Hepatocyte (in vitro differentiated cells): ENCODE measurements at regions not wholly inside any gene's neighbourhood (a gene's known extent, or its start where the extent isn't known, plus 50 kb on each side); places are given as distances from the start of the nearest gene placed in this dataset.

Source experiments
- DNase-seq: peaks from one replicate; pipeline ENCODE4 v3.0.0-alpha.2; 2016; ENCODE audit warnings: low spot score
- H2AFZ ChIP-seq: fragments of 200-600 bp; sonication (generic); 2 replicates; pipeline ENCODE4 v1.6.0; 2016; ENCODE audit warnings: antibody characterized with exemption, mild to moderate bottlenecking
- H3K27ac ChIP-seq: fragments of 200-600 bp; sonication (generic); 2 replicates; pipeline ENCODE4 v1.5.1; 2016; ENCODE audit warnings: mild to moderate bottlenecking
- H3K27me3 ChIP-seq: fragments of 200-600 bp; sonication (generic); 2 replicates; pipeline ENCODE4 v1.6.1; 2016
- H3K36me3 ChIP-seq: fragments of 200-600 bp; sonication (generic); replicated peaks from 2 replicates; pipeline ENCODE4 v1.5.1; 2016; ENCODE audit warnings: low read depth; ENCODE audit not compliant: insufficient read depth
- H3K4me1 ChIP-seq: fragments of 200-600 bp; sonication (generic); 2 replicates; pipeline ENCODE4 v1.5.1; 2016; ENCODE audit warnings: mild to moderate bottlenecking, moderate library complexity; ENCODE audit not compliant: insufficient read depth
- H3K4me2 ChIP-seq: fragments of 200-600 bp; sonication (generic); 2 replicates; pipeline ENCODE4 v1.6.0; 2016
- H3K4me3 ChIP-seq: fragments of 200-600 bp; sonication (generic); 2 replicates; pipeline ENCODE4 v1.5.1; 2016; ENCODE audit warnings: mild to moderate bottlenecking
- H3K79me2 ChIP-seq: fragments of 200-600 bp; sonication (generic); 2 replicates; pipeline ENCODE4 v1.6.0; 2017; ENCODE audit warnings: mild to moderate bottlenecking
- H3K9me2 ChIP-seq: fragments of 200-600 bp; sonication (generic); replicated peaks from 2 replicates; pipeline ENCODE4 v1.6.0; 2017; ENCODE audit warnings: mild to moderate bottlenecking; ENCODE audit not compliant: insufficient read depth
- H3K9me3 ChIP-seq: fragments of 200-600 bp; sonication (generic); 2 replicates; pipeline ENCODE4 v1.5.1; 2016; ENCODE audit warnings: low read depth, mild to moderate bottlenecking
- H4K20me1 ChIP-seq: fragments of 200-600 bp; sonication (generic); 2 replicates; pipeline ENCODE4 v1.6.0; 2016; ENCODE audit warnings: mild to moderate bottlenecking; ENCODE audit not compliant: insufficient read depth, poor library complexity, severe bottlenecking
- EZH2 ChIP-seq: fragments of 200-600 bp; sonication (generic); IDR thresholded peaks from 2 replicates; pipeline ENCODE4 v1.6.1; 2016; ENCODE audit warnings: antibody characterized with exemption, mild to moderate bottlenecking, borderline replicate concordance
- EZH2phosphoT487 ChIP-seq: fragments of 200-600 bp; sonication (generic); IDR thresholded peaks from one replicate; pipeline ENCODE4 v1.6.1; 2018; ENCODE audit warnings: antibody characterized with exemption, mild to moderate bottlenecking, low read depth, moderate library complexity; ENCODE audit not compliant: unreplicated experiment, severe bottlenecking
- WGBS: methylation state at CpG from one replicate; pipeline ENCODE4 v1.1.6; 2016; ENCODE audit warnings: low lambda C conversion rate; ENCODE audit errors: missing lambda C conversion rate; 5-methylcytosine and 5-hydroxymethylcytosine counted together
- TF ChIP-seq, protein P1 (sequence below): fragments of 200-600 bp; sonication (generic); IDR thresholded peaks from 2 replicates; pipeline ENCODE4 v1.5.1; 2016; ENCODE audit warnings: antibody characterized with exemption, mild to moderate bottlenecking; ENCODE audit not compliant: poor library complexity

DNA sequence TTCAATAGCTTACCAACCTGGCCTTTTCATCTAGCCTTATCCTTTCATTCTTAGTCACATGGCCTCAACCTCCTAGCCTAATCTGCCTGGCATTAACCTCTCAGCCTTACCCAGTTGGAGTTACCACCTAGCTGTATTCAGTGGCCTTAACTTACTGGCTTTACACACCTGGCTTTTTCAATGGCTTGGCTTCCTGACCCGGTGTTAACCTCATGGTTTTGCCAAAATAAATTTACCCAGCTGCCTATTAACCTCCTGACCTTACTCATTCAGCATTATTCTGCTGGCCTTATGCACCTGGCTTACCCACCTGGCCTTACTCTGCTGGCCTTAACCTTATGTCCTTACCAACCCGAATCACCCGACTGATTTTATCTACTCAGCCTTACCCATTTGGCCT lies 135.5 kb upstream of the ZSWIM2 start:
- no peaks in the 10 kb centered on the region for H3K9me2 ChIP-seq
- H3K4me2 ChIP-seq: no peak overlapping the region
- H2AFZ ChIP-seq: no peak overlapping the region
- H4K20me1 ChIP-seq: no peaks in the 10 kb centered on the region
- H3K9me3 ChIP-seq: no peaks in the 10 kb centered on the region
- DNase-seq: no peak
- TF ChIP-seq EZH2: no peak
- no peak for TF ChIP-seq EZH2phosphoT487
- TF ChIP-seq, protein P1, sequence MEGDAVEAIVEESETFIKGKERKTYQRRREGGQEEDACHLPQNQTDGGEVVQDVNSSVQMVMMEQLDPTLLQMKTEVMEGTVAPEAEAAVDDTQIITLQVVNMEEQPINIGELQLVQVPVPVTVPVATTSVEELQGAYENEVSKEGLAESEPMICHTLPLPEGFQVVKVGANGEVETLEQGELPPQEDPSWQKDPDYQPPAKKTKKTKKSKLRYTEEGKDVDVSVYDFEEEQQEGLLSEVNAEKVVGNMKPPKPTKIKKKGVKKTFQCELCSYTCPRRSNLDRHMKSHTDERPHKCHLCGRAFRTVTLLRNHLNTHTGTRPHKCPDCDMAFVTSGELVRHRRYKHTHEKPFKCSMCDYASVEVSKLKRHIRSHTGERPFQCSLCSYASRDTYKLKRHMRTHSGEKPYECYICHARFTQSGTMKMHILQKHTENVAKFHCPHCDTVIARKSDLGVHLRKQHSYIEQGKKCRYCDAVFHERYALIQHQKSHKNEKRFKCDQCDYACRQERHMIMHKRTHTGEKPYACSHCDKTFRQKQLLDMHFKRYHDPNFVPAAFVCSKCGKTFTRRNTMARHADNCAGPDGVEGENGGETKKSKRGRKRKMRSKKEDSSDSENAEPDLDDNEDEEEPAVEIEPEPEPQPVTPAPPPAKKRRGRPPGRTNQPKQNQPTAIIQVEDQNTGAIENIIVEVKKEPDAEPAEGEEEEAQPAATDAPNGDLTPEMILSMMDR: no peak
- no peaks in the 10 kb centered on the region for H3K79me2 ChIP-seq
- H3K27ac ChIP-seq: no peak overlapping the region
- no peaks in the 10 kb centered on the region for H3K36me3 ChIP-seq
- H3K27me3 ChIP-seq: no peaks in the 10 kb centered on the region
- no peaks in the 10 kb centered on the region for H3K4me1 ChIP-seq
- WGBS: 93% methylated on average over 3 of the region's 3 CpGs
- H3K4me3 ChIP-seq: no peak overlapping the region

DNA sequence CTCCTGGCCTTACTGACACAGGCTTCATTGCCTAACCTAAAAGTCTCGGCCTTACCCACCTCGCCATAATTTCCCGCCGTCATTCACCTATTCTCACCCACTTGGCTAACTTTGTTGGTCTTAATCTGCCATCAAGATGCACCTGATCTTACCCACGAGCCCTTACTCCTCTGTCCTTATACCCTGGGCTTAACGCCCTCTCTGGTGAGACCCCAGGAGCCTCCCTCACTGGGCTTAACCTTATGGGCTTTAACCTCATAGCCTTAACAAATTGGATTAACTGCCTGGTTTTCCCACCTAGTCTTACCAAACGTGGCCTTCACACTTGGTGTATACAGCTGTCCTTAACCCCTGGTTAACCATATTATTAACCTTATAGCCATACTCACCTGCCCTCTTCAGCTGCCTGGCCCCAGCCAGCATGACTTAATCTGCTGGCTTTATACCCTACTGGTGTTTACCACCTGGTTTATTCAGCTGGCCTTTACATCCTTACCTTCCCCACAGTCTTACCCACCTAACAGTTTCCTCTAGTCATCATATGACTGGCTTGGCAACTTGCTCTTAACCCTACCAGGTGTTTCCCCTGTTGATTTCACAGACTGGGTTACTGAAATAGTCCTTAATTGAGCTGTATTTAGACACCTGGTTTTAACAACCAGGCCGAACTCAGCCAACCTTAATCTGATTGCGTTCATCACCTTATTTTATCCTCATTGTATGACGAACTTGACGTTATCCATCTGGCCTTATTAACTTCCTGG lies 132.0 kb upstream of the ZSWIM2 start:
- Histone ChIP-seq H3K9me3 (no peaks in the 10 kb centered on the region), H3K79me2 (no peaks in the 10 kb centered on the region), H4K20me1 (no peaks in the 10 kb centered on the region), H2AFZ (no peak overlapping the region), H3K4me3 (no peak overlapping the region), H3K27ac (no peak overlapping the region), H3K36me3 (no peaks in the 10 kb centered on the region), H3K27me3 (no peaks in the 10 kb centered on the region), H3K4me2 (no peak overlapping the region), H3K9me2 (no peaks in the 10 kb centered on the region), H3K4me1 (no peaks in the 10 kb centered on the region)
- WGBS: 91% methylated on average over 11 of the region's 11 CpGs
- TF ChIP-seq EZH2: no peak
- no peak for TF ChIP-seq EZH2phosphoT487
- TF ChIP-seq, protein P1: no peak
- DNase-seq: no peak

DNA sequence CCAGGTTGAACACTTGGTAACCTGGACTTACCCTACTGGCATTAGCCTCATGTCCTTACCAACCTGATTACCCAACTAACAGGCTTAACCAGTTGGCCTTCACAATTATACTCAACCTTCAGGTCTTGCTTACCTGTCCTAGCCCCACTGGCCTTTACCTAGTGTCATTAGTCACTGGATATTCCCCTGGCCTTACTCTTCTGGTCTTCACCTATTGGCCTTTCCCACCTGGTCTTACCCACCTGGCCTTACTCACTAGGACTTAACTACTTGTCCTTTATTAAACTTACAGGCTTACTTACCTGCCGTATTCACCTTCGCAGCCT lies 131.1 kb upstream of the ZSWIM2 start:
- Histone ChIP-seq H3K27ac (no peak overlapping the region), H3K4me2 (no peak overlapping the region), H3K79me2 (no peaks in the 10 kb centered on the region), H3K36me3 (no peaks in the 10 kb centered on the region), H3K9me3 (no peaks in the 10 kb centered on the region), H3K4me3 (no peak overlapping the region), H3K9me2 (no peaks in the 10 kb centered on the region), H2AFZ (no peak overlapping the region), H4K20me1 (no peaks in the 10 kb centered on the region), H3K4me1 (no peaks in the 10 kb centered on the region), H3K27me3 (no peaks in the 10 kb centered on the region)
- WGBS: 94% methylated on average over 2 of the region's 2 CpGs
- TF ChIP-seq EZH2phosphoT487: no peak
- TF ChIP-seq, protein P1: no peak
- TF ChIP-seq EZH2: no peak
- no peak for DNase-seq
